ENCODE measurements at regions not wholly inside any gene's neighbourhood (a gene's known extent, or its start where the extent isn't known, plus 50 kb on each side); places are given as distances from the start of the nearest gene placed in this dataset.

DNA sequence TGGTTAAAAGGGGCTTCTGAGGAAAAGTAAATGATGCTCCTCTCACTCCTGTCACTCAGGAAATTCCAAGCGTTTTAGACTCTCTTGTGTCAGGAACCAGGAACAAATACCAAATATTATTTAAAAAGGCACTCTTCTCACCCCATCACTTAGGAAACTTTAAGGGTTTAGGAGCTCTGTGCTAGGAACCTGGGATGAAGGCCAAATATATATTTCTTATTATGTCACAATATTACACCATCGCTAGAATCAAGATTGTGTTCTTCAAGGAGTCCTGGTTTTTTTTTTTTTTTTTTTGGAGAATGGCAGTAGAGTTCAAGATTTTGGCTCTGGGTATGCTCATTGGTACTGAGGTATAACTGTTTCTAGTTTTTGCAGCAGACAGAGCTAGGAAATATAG lies 79.0 kb upstream of the HEPHL1 start:
- no peak overlapping the region for H3K9ac ChIP-seq (ENCODE audit: low read depth in 1 of 2, low read length in 2 of 2)
- TF ChIP-seq FOXA2 (IDR thresholded peaks at IDR 0.05) = no peak
- TF ChIP-seq, protein P1, sequence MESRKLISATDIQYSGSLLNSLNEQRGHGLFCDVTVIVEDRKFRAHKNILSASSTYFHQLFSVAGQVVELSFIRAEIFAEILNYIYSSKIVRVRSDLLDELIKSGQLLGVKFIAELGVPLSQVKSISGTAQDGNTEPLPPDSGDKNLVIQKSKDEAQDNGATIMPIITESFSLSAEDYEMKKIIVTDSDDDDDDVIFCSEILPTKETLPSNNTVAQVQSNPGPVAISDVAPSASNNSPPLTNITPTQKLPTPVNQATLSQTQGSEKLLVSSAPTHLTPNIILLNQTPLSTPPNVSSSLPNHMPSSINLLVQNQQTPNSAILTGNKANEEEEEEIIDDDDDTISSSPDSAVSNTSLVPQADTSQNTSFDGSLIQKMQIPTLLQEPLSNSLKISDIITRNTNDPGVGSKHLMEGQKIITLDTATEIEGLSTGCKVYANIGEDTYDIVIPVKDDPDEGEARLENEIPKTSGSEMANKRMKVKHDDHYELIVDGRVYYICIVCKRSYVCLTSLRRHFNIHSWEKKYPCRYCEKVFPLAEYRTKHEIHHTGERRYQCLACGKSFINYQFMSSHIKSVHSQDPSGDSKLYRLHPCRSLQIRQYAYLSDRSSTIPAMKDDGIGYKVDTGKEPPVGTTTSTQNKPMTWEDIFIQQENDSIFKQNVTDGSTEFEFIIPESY (IDR thresholded peaks at IDR 0.05) = no peak
- no peak for TF ChIP-seq GABPA (IDR thresholded peaks at IDR 0.05 in 1 of 2, conservative IDR thresholded peaks at IDR 0.05 in 1 of 2)
- TF ChIP-seq RAD21 (IDR thresholded peaks at IDR 0.05) = no peak
- TF ChIP-seq TAF1 (conservative IDR thresholded peaks at IDR 0.05) = no peak
- TF ChIP-seq SP1 (IDR thresholded peaks at IDR 0.05) = no peak
- TF ChIP-seq, protein P2, sequence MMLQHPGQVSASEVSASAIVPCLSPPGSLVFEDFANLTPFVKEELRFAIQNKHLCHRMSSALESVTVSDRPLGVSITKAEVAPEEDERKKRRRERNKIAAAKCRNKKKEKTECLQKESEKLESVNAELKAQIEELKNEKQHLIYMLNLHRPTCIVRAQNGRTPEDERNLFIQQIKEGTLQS (IDR thresholded peaks at IDR 0.05) = no peak
- TF ChIP-seq HNF4G (IDR thresholded peaks at IDR 0.05) = no peak
- TF ChIP-seq NR2F2 (IDR thresholded peaks at IDR 0.05) = no peak
- TF ChIP-seq FOXA1 (IDR thresholded peaks at IDR 0.05) = no peak
- TF ChIP-seq, protein P3, sequence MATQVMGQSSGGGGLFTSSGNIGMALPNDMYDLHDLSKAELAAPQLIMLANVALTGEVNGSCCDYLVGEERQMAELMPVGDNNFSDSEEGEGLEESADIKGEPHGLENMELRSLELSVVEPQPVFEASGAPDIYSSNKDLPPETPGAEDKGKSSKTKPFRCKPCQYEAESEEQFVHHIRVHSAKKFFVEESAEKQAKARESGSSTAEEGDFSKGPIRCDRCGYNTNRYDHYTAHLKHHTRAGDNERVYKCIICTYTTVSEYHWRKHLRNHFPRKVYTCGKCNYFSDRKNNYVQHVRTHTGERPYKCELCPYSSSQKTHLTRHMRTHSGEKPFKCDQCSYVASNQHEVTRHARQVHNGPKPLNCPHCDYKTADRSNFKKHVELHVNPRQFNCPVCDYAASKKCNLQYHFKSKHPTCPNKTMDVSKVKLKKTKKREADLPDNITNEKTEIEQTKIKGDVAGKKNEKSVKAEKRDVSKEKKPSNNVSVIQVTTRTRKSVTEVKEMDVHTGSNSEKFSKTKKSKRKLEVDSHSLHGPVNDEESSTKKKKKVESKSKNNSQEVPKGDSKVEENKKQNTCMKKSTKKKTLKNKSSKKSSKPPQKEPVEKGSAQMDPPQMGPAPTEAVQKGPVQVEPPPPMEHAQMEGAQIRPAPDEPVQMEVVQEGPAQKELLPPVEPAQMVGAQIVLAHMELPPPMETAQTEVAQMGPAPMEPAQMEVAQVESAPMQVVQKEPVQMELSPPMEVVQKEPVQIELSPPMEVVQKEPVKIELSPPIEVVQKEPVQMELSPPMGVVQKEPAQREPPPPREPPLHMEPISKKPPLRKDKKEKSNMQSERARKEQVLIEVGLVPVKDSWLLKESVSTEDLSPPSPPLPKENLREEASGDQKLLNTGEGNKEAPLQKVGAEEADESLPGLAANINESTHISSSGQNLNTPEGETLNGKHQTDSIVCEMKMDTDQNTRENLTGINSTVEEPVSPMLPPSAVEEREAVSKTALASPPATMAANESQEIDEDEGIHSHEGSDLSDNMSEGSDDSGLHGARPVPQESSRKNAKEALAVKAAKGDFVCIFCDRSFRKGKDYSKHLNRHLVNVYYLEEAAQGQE (IDR thresholded peaks at IDR 0.05) = no peak
- no peak for TF ChIP-seq JUND (IDR thresholded peaks at IDR 0.05)
- TF ChIP-seq, protein P4, sequence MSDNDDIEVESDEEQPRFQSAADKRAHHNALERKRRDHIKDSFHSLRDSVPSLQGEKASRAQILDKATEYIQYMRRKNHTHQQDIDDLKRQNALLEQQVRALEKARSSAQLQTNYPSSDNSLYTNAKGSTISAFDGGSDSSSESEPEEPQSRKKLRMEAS (IDR thresholded peaks at IDR 0.05) = no peak
- TF ChIP-seq, protein P5, sequence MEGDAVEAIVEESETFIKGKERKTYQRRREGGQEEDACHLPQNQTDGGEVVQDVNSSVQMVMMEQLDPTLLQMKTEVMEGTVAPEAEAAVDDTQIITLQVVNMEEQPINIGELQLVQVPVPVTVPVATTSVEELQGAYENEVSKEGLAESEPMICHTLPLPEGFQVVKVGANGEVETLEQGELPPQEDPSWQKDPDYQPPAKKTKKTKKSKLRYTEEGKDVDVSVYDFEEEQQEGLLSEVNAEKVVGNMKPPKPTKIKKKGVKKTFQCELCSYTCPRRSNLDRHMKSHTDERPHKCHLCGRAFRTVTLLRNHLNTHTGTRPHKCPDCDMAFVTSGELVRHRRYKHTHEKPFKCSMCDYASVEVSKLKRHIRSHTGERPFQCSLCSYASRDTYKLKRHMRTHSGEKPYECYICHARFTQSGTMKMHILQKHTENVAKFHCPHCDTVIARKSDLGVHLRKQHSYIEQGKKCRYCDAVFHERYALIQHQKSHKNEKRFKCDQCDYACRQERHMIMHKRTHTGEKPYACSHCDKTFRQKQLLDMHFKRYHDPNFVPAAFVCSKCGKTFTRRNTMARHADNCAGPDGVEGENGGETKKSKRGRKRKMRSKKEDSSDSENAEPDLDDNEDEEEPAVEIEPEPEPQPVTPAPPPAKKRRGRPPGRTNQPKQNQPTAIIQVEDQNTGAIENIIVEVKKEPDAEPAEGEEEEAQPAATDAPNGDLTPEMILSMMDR (IDR thresholded peaks at IDR 0.05; ENCODE audit: low read depth, low read length, missing input control) = no peak
- TF ChIP-seq RXRA (IDR thresholded peaks at IDR 0.05) = no peak
- no peak for TF ChIP-seq HNF4A (conservative IDR thresholded peaks at IDR 0.05)
- TF ChIP-seq YY1 (IDR thresholded peaks at IDR 0.05) = no peak
- no peak overlapping the region for H3K4me3 ChIP-seq (ENCODE audit: low read depth in 1 of 3, low read length in 3 of 3)
- H3K27ac ChIP-seq (ENCODE audit: low read depth in 1 of 2, low read length in 2 of 2) = no peak overlapping the region
- H3K9me3 ChIP-seq (ENCODE audit: control insufficient read depth in 4 of 4, low read length in 3 of 4) = no peaks in the 10 kb centered on the region
- no peaks in the 10 kb centered on the region for H3K27me3 ChIP-seq (ENCODE audit: control insufficient read depth in 4 of 4, insufficient read depth in 4 of 4, low read length in 3 of 4)
- no peak for DNase-seq (ENCODE audit: low spot score)
- 42% methylated on average over 2 of the region's 2 CpGs for WGBS
- H3K4me1 ChIP-seq (ENCODE audit: control insufficient read depth in 4 of 4, insufficient read depth in 4 of 4, low read length in 3 of 4) = no peaks in the 10 kb centered on the region
- no peaks in the 10 kb centered on the region for H3K36me3 ChIP-seq (ENCODE audit: control insufficient read depth in 4 of 4, insufficient read depth in 3 of 4, low read depth in 1 of 4, low read length in 3 of 4)

DNA sequence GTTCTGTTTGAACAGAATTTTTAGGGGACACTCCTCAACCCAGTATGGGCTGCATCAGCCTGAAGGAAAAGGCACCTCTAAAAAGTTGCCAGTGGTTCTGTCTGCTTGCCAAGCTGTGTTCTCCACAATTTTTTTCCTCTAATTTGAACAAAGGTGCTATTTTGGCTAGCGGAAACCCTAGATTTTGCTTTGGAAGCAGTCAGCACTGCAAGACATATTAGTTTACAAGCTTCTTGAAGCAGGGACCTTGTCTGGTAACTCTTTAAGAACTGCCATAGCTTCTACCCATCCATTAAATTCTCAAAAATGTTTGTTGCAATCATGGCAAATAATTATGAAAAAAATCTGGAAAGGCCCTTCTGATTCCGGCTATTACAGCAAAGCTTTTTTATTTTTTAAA lies 75.6 kb upstream of the HEPHL1 start:
- TF ChIP-seq RXRA (IDR thresholded peaks at IDR 0.05) (no peak), SP1 (IDR thresholded peaks at IDR 0.05) (no peak), GABPA (IDR thresholded peaks at IDR 0.05 in 1 of 2, conservative IDR thresholded peaks at IDR 0.05 in 1 of 2) (no peak)
- TF ChIP-seq, protein P5 (IDR thresholded peaks at IDR 0.05; ENCODE audit: low read depth, low read length, missing input control) = no peak
- no peaks in the 10 kb centered on the region for H3K36me3 ChIP-seq (ENCODE audit: control insufficient read depth in 4 of 4, insufficient read depth in 3 of 4, low read depth in 1 of 4, low read length in 3 of 4)
- H3K9ac ChIP-seq (ENCODE audit: low read depth in 1 of 2, low read length in 2 of 2) = no peak overlapping the region
- H3K9me3 ChIP-seq (ENCODE audit: control insufficient read depth in 4 of 4, low read length in 3 of 4) = no peaks in the 10 kb centered on the region
- H3K4me3 ChIP-seq (ENCODE audit: low read depth in 1 of 3, low read length in 3 of 3) = no peak overlapping the region
- DNase-seq (ENCODE audit: low spot score) = no peak
- WGBS = 91% methylated on average over 2 of the region's 2 CpGs
- no peaks in the 10 kb centered on the region for H3K4me1 ChIP-seq (ENCODE audit: control insufficient read depth in 4 of 4, insufficient read depth in 4 of 4, low read length in 3 of 4)
- H3K27ac ChIP-seq (ENCODE audit: low read depth in 1 of 2, low read length in 2 of 2) = no peak overlapping the region
- no peaks in the 10 kb centered on the region for H3K27me3 ChIP-seq (ENCODE audit: control insufficient read depth in 4 of 4, insufficient read depth in 4 of 4, low read length in 3 of 4)
